ENCODE measurements at regions not wholly inside any gene's neighbourhood (a gene's known extent, or its start where the extent isn't known, plus 50 kb on each side); places are given as distances from the start of the nearest gene placed in this dataset.

DNA sequence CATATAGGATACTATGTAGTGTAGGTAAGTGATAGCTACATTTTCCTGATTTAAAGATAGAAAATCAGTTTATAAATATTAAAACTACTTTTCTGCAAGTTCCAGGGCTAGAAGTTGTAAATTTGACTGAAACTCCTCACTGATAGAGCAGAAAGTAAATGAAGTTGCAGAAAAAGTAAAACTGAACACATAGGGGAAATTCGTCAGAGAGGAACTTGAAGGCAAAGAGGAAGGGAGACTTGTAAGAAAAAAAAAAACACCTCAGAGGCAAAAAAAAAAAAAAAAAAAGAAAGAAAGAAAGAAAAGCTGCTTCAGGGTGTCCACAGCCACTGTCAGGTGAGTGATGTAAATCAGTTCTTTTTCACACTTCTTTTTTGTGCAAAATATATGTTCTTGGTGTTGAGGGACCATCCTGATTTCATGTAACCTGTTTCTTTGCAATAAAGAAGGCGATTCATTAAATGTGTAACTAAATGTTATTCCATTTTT, 336.2 kb upstream of the ZNF462 start:
- TF ChIP-seq YY1 (IDR thresholded peaks at IDR 0.05; ENCODE audit: low read depth) = no peak
- TF ChIP-seq EP300 (IDR thresholded peaks at IDR 0.05; ENCODE audit: borderline replicate concordance) = no peak
- no peak for TF ChIP-seq RAD21 (IDR thresholded peaks at IDR 0.05; ENCODE audit: low read depth)
- no peak for TF ChIP-seq REST (IDR thresholded peaks at IDR 0.05; ENCODE audit: low read depth)
- TF ChIP-seq ZBTB7A (IDR thresholded peaks at IDR 0.05; ENCODE audit: low read depth) = no peak
- TF ChIP-seq FOXM1 (IDR thresholded peaks at IDR 0.05; ENCODE audit: borderline replicate concordance, low read depth) = no peak
- TF ChIP-seq CEBPB (IDR thresholded peaks at IDR 0.05) = no peak
- TF ChIP-seq CREB1 (IDR thresholded peaks at IDR 0.05; ENCODE audit: low read depth) = no peak
- no peak for TF ChIP-seq TEAD4 (IDR thresholded peaks at IDR 0.05)
- TF ChIP-seq MAX (IDR thresholded peaks at IDR 0.05) = no peak
- no peak for TF ChIP-seq EGR1 (IDR thresholded peaks at IDR 0.05)
- TF ChIP-seq, protein P1, sequence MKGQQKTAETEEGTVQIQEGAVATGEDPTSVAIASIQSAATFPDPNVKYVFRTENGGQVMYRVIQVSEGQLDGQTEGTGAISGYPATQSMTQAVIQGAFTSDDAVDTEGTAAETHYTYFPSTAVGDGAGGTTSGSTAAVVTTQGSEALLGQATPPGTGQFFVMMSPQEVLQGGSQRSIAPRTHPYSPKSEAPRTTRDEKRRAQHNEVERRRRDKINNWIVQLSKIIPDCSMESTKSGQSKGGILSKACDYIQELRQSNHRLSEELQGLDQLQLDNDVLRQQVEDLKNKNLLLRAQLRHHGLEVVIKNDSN (IDR thresholded peaks at IDR 0.05) = no peak
- no peak for TF ChIP-seq NFIC (IDR thresholded peaks at IDR 0.05)
- no peak for TF ChIP-seq TAF1 (IDR thresholded peaks at IDR 0.05; ENCODE audit: low read depth)
